ENCODE measurements at regions not wholly inside any gene's neighbourhood (a gene's known extent, or its start where the extent isn't known, plus 50 kb on each side); places are given as distances from the start of the nearest gene placed in this dataset.
"Not testable (repeated sequence)": the region's sequence is repeated elsewhere in the genome, so short reads cannot be mapped to it uniquely, and the experiment has no call there.

GRCh38 chr6:148005806-148006205 lies 336.8 kb upstream of the SASH1 start:
- Mint-ChIP-seq H3K36me3 (no peaks in the 10 kb centered on the region), H3K9me3 (ENCODE audit: low read depth) (peaks cover 3% of the 10 kb centered on the region), H3K4me3 (no peak overlapping the region), H3K27me3 (peaks cover 5% of the 10 kb centered on the region), H3K27ac (no peak overlapping the region), H3K4me1 (ENCODE audit: low read depth) (no peaks in the 10 kb centered on the region)

- H3K4me3 Mint-ChIP-seq; H3K9me3 Mint-ChIP-seq (ENCODE audit: low read depth); H3K27me3 Mint-ChIP-seq; H3K36me3 Mint-ChIP-seq; H3K4me1 Mint-ChIP-seq (ENCODE audit: low read depth); H3K27ac Mint-ChIP-seq: not testable (repeated sequence)
These were observed 332.1 kb upstream of the SASH1 start for GRCh38 chr6:148010516-148010915.

GRCh38 chr6:148016013-148016412 lies 326.6 kb upstream of the SASH1 start:
- Mint-ChIP-seq H3K36me3 (no peaks in the 10 kb centered on the region), H3K4me3 (no peak overlapping the region), H3K27ac (no peak overlapping the region), H3K9me3 (ENCODE audit: low read depth) (peaks cover 4% of the 10 kb centered on the region), H3K4me1 (ENCODE audit: low read depth) (no peaks in the 10 kb centered on the region), H3K27me3 (peaks cover 4% of the 10 kb centered on the region)

GRCh38 chr6:148021165-148021564 lies 321.5 kb upstream of the SASH1 start:
- H3K27ac Mint-ChIP-seq, result no peak overlapping the region
- H3K27me3 Mint-ChIP-seq, result peaks cover 4% of the 10 kb centered on the region
- no peaks in the 10 kb centered on the region for H3K4me1 Mint-ChIP-seq (ENCODE audit: low read depth)
- H3K4me3 Mint-ChIP-seq, result no peak overlapping the region
- H3K9me3 Mint-ChIP-seq (ENCODE audit: low read depth), result no peaks in the 10 kb centered on the region
- H3K36me3 Mint-ChIP-seq, result no peaks in the 10 kb centered on the region

GRCh38 chr6:148021699-148022098 lies 320.9 kb upstream of the SASH1 start:
- Mint-ChIP-seq H3K9me3 (ENCODE audit: low read depth) (no peaks in the 10 kb centered on the region), H3K36me3 (no peaks in the 10 kb centered on the region)

GRCh38 chr6:148022279-148022678 lies 320.4 kb upstream of the SASH1 start:
- not testable (repeated sequence) for H3K27ac Mint-ChIP-seq; H3K27me3 Mint-ChIP-seq; H3K36me3 Mint-ChIP-seq; H3K9me3 Mint-ChIP-seq (ENCODE audit: low read depth); H3K4me1 Mint-ChIP-seq (ENCODE audit: low read depth); H3K4me3 Mint-ChIP-seq

More at GRCh38 chr6:148021699-148022098, 320.9 kb upstream of the SASH1 start:
- Mint-ChIP-seq H3K27ac (no peak overlapping the region), H3K4me3 (no peak overlapping the region), H3K4me1 (ENCODE audit: low read depth) (no peaks in the 10 kb centered on the region), H3K27me3 (peaks cover 1% of the 10 kb centered on the region)

GRCh38 chr6:148027201-148027600 lies 315.4 kb upstream of the SASH1 start:
- no peaks in the 10 kb centered on the region for H3K9me3 Mint-ChIP-seq (ENCODE audit: low read depth)
- H3K4me1 Mint-ChIP-seq (ENCODE audit: low read depth), result no peaks in the 10 kb centered on the region
- H3K4me3 Mint-ChIP-seq, result no peak overlapping the region
- H3K27me3 Mint-ChIP-seq, result no peaks in the 10 kb centered on the region
- H3K36me3 Mint-ChIP-seq, result no peaks in the 10 kb centered on the region
- no peak overlapping the region for H3K27ac Mint-ChIP-seq

GRCh38 chr6:148035806-148036390 lies 306.7 kb upstream of the SASH1 start:
- no peaks in the 10 kb centered on the region for H3K9me3 Mint-ChIP-seq (ENCODE audit: low read depth)

GRCh38 chr6:148037496-148037895 lies 305.1 kb upstream of the SASH1 start:
- H3K4me1 Mint-ChIP-seq (ENCODE audit: low read depth), result no peaks in the 10 kb centered on the region
- H3K4me3 Mint-ChIP-seq, result no peak overlapping the region
- H3K27ac Mint-ChIP-seq, result no peak overlapping the region
- no peaks in the 10 kb centered on the region for H3K9me3 Mint-ChIP-seq (ENCODE audit: low read depth)
- H3K27me3 Mint-ChIP-seq, result no peaks in the 10 kb centered on the region
- H3K36me3 Mint-ChIP-seq, result no peaks in the 10 kb centered on the region

More at GRCh38 chr6:148035806-148036390, 306.7 kb upstream of the SASH1 start:
- H3K4me3 Mint-ChIP-seq, result no peak overlapping the region
- no peaks in the 10 kb centered on the region for H3K36me3 Mint-ChIP-seq
- no peaks in the 10 kb centered on the region for H3K4me1 Mint-ChIP-seq (ENCODE audit: low read depth)
- no peaks in the 10 kb centered on the region for H3K27me3 Mint-ChIP-seq
- H3K27ac Mint-ChIP-seq, result no peak overlapping the region

- Mint-ChIP-seq H3K4me1 (ENCODE audit: low read depth) (no peaks in the 10 kb centered on the region), H3K27me3 (peaks cover 2% of the 10 kb centered on the region), H3K27ac (no peak overlapping the region), H3K36me3 (no peaks in the 10 kb centered on the region), H3K9me3 (ENCODE audit: low read depth) (no peaks in the 10 kb centered on the region), H3K4me3 (no peak overlapping the region)
These were observed 301.1 kb upstream of the SASH1 start for GRCh38 chr6:148041546-148041945.

- H3K4me1 Mint-ChIP-seq (ENCODE audit: low read depth), result no peaks in the 10 kb centered on the region
- H3K27me3 Mint-ChIP-seq, result peaks cover 4% of the 10 kb centered on the region
- H3K36me3 Mint-ChIP-seq, result no peaks in the 10 kb centered on the region
- no peak overlapping the region for H3K4me3 Mint-ChIP-seq
- no peak overlapping the region for H3K27ac Mint-ChIP-seq
- peaks cover 7% of the 10 kb centered on the region for H3K9me3 Mint-ChIP-seq (ENCODE audit: low read depth)
These were observed 300.1 kb upstream of the SASH1 start for GRCh38 chr6:148042536-148042935.

GRCh38 chr6:148044261-148044751 lies 298.3 kb upstream of the SASH1 start:
- Mint-ChIP-seq H3K27me3 (peaks cover 4% of the 10 kb centered on the region), H3K9me3 (ENCODE audit: low read depth) (peaks cover 10% of the 10 kb centered on the region), H3K36me3 (no peaks in the 10 kb centered on the region), H3K4me1 (ENCODE audit: low read depth) (no peaks in the 10 kb centered on the region), H3K27ac (no peak overlapping the region), H3K4me3 (no peak overlapping the region)

GRCh38 chr6:148044921-148045320 lies 297.7 kb upstream of the SASH1 start:
- no peaks in the 10 kb centered on the region for H3K36me3 Mint-ChIP-seq
- H3K27me3 Mint-ChIP-seq, result peaks cover 4% of the 10 kb centered on the region
- H3K4me3 Mint-ChIP-seq, result no peak overlapping the region

GRCh38 chr6:148053209-148053608 lies 289.4 kb upstream of the SASH1 start:
- Mint-ChIP-seq H3K9me3 (ENCODE audit: low read depth) (peaks cover 11% of the 10 kb centered on the region), H3K4me3 (no peak overlapping the region), H3K27ac (no peak overlapping the region), H3K27me3 (no peaks in the 10 kb centered on the region), H3K36me3 (no peaks in the 10 kb centered on the region), H3K4me1 (ENCODE audit: low read depth) (no peaks in the 10 kb centered on the region)

More at GRCh38 chr6:148044921-148045320, 297.7 kb upstream of the SASH1 start:
- Mint-ChIP-seq H3K9me3 (ENCODE audit: low read depth) (peaks cover 10% of the 10 kb centered on the region), H3K4me1 (ENCODE audit: low read depth) (no peaks in the 10 kb centered on the region), H3K27ac (no peak overlapping the region)

- no peaks in the 10 kb centered on the region for H3K4me1 Mint-ChIP-seq (ENCODE audit: low read depth)
- peaks cover 11% of the 10 kb centered on the region for H3K9me3 Mint-ChIP-seq (ENCODE audit: low read depth)
- no peak overlapping the region for H3K27ac Mint-ChIP-seq
- H3K27me3 Mint-ChIP-seq, result no peaks in the 10 kb centered on the region
- H3K4me3 Mint-ChIP-seq, result no peak overlapping the region
- H3K36me3 Mint-ChIP-seq, result no peaks in the 10 kb centered on the region
These were observed 288.8 kb upstream of the SASH1 start for GRCh38 chr6:148053796-148054195.

- Mint-ChIP-seq H3K4me1 (ENCODE audit: low read depth) (no peaks in the 10 kb centered on the region), H3K9me3 (ENCODE audit: low read depth) (peaks cover 11% of the 10 kb centered on the region), H3K4me3 (no peak overlapping the region), H3K27me3 (no peaks in the 10 kb centered on the region), H3K36me3 (no peaks in the 10 kb centered on the region), H3K27ac (no peak overlapping the region)
These were observed 288.4 kb upstream of the SASH1 start for GRCh38 chr6:148054219-148054618.
